VCaP (cell line): ENCODE measurements at regions not wholly inside any gene's neighbourhood (a gene's known extent, or its start where the extent isn't known, plus 50 kb on each side); places are given as distances from the start of the nearest gene placed in this dataset.
"Not testable (repeated sequence)": the region's sequence is repeated elsewhere in the genome, so short reads cannot be mapped to it uniquely, and the experiment has no call there.

Source experiments
- H3K27ac ChIP-seq: fragments of 450-650 bp; 2 replicates; pipeline ENCODE4 v1.5.1; 2017
- TF ChIP-seq, protein P1 (sequence below): fragments of 450-650 bp; conservative IDR thresholded peaks from 2 replicates; pipeline ENCODE4 v1.5.1; 2017; ENCODE audit warnings: mild to moderate bottlenecking, moderate library complexity

DNA sequence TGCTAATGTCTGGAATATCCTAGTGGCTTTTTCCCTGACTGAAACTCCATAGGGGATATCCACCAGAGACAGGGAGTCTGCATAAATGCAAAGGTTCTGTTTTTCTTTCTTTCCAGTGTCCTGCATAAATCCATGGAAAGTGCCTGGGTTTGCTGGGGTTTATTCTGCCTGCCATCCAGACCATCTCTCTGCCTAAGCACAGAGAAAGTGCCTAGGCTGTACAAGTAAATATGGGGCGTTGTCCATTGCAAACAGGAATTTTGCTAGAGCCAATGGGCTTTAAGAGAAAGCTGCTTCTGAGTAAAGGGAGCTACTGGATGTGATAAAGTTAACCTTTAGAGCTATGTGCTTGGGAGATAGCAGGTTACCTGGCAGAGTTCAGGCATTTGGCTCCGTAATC, 407.5 kb downstream of the AGTPBP1 start:
- TF ChIP-seq, protein P1, sequence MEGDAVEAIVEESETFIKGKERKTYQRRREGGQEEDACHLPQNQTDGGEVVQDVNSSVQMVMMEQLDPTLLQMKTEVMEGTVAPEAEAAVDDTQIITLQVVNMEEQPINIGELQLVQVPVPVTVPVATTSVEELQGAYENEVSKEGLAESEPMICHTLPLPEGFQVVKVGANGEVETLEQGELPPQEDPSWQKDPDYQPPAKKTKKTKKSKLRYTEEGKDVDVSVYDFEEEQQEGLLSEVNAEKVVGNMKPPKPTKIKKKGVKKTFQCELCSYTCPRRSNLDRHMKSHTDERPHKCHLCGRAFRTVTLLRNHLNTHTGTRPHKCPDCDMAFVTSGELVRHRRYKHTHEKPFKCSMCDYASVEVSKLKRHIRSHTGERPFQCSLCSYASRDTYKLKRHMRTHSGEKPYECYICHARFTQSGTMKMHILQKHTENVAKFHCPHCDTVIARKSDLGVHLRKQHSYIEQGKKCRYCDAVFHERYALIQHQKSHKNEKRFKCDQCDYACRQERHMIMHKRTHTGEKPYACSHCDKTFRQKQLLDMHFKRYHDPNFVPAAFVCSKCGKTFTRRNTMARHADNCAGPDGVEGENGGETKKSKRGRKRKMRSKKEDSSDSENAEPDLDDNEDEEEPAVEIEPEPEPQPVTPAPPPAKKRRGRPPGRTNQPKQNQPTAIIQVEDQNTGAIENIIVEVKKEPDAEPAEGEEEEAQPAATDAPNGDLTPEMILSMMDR: no peak
- H3K27ac ChIP-seq: no peak overlapping the region

DNA sequence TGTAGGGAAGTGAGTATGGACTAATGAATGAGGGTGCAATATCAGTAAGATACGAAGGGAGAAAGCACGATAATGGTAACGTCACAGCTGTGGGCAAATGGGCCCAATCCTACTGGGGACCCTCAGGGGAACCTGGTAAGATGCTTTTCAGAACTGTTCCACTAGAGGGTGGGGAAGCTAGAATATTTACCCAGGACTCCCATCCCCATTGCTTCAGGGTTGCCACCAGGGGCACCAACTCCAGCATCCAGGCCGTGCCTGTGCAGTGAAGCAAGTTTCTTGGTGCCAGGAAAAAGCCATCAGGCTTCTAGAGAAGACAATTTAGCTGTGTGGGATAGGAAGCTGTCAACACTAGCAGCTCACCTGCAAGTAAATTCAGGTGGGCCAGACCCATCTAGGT, 409.3 kb downstream of the AGTPBP1 start:
- no peak overlapping the region for H3K27ac ChIP-seq
- TF ChIP-seq, protein P1: no peak

DNA sequence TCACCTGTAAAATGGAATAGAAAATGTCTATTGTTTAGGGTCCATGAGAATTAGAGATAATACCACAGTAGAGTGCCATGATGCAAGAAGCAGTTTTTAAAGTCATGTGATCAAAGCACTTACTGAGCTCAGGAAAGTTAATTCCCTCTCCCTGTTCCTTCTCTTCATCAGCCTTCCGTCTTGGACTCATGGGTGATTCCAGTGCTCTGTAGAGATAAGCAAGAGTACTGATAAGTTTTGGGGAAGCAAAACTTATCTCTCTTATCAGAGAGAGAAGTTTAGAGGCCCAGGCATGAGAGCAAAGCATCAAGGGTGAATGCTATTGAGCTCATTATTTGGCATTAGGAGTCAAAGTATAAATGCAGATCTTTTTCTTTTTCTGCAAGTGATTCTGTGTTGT, 410.1 kb downstream of the AGTPBP1 start:
- TF ChIP-seq, protein P1: no peak
- H3K27ac ChIP-seq: no peak overlapping the region; the same call in 1 of the 2 replicates

DNA sequence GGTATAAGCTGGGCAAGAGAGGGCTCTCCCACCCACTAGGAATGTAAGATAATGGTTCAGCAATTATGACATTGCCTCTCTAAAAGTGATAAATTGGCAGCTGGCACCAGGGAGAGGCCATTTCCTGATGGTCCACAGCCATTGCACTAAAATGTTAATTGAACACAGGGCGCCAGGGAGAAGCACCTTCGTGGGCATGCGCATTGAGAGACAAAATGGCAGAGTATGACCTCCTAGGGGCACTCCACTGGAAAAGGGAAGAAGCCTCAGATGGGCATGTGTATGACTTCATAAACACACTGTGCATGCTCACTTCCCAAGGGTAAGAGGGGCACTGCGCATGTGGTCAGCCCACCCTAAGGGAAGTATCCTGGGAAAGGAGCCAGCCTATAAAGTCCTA, 419.2 kb downstream of the AGTPBP1 start:
- TF ChIP-seq, protein P1: no peak
- no peak overlapping the region for H3K27ac ChIP-seq

DNA sequence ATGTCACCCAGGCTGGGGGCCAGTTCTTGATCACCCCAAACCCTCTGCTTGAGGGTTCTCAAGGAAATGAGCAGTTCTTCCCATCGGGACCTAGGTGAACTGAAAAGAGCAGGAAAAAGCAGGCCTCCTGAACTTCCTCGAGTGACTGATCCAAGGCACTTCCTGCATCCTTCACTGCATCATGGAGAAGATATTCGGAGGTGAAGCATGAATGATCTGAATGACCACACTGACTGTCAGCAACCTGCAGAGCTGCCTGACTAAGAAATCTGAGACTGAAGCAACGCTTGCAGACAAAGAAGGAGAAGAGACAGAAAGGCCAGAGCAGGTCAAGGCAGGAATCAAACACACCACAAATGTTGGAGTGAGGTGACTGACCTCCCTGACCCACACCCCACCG, 420.2 kb downstream of the AGTPBP1 start:
- TF ChIP-seq, protein P1: no peak

DNA sequence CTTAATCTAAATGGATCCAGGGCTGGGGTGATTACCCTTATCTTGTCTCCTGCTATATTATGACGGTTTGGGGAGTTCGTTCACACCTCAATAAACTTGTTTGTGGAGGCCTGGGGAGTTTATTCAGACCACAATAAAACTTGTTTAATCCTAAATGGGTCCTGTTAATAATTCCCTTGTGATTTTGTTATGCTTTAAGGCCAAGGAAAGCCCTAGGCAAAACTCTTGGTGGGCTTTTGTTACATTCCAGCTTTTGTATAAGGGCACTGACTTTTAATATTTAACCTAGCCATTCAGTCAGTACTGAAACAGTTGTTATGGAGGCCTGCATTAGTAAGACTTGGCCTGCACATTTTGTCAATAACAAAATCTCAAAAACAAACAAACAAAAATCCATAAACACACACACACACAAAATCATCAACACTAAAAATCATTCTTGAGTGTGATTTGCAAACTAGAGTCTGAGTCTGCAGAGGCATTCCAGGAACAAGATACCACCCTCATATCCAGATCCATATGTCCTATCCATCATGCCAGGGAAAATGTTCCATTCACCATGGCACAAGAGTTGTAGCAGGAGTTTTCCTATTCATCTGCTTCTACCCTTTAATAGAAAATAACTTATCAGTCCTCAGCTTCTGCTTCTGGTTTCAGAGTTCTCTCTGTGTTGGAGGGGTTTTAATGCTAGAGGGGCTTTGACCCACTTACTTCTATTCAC, 421.7 kb downstream of the AGTPBP1 start:
- TF ChIP-seq, protein P1: no peak
- no peak overlapping the region for H3K27ac ChIP-seq

More for the DNA sequence above, 420.2 kb downstream of the AGTPBP1 start:
- no peak overlapping the region for H3K27ac ChIP-seq

DNA sequence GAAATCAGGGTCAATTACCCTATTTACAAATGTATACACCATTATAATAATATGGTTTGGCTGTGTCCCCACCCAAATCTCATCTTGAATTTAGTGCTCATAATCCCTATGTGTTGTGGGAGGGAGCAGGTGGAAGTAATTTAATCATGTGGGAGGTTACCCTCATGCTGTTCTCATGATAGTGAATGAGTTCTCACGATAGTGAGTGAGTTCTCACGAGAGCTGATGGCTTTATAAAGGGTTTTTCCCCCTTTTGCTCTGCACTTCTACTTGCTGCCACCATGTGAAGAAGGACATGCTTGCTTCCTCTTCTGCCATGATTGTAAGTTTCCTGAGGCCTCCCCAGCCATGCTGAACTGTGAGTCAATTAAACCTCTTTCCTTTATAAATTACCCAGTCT, 426.2 kb downstream of the AGTPBP1 start:
- H3K27ac ChIP-seq: not testable (repeated sequence)

DNA sequence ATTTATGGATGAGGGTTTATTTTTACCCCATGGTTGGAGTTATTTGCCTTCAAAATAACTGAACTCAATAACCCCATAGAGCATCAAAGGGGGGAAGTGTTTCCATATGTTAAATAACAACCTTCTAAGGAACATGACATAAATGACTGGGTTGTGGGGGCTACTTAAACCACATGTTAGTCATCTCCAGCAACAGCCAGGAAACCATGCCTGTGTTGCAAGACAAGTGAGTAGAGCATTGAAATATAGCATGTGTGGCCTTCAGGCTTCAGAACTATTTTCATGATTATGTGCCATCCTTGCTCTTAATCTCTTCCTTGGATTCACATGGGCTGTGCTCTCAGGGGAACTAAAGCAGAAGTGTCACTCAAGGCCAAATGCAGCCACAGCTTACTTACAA, 431.2 kb downstream of the AGTPBP1 start:
- no peak overlapping the region for H3K27ac ChIP-seq
- TF ChIP-seq, protein P1: no peak
